HepG2 (cell line): ENCODE measurements at regions not wholly inside any gene's neighbourhood (a gene's known extent, or its start where the extent isn't known, plus 50 kb on each side); places are given as distances from the start of the nearest gene placed in this dataset.

Experiments used
- ATAC-seq: fragments of 200-7000 bp; cut with Tn5 transposase; 3 replicates; pipeline ENCODE4 v1.9.1; 2020; ENCODE audit warnings: mild to moderate bottlenecking, moderate library complexity
- BruUV-seq: library from RNA; stranded (reverse); fragments of 400-500 nt; replicated peaks from 2 replicates; lab custom pipeline; 2021; lab: Mats Ljungman, UMichigan
- CTCF ChIA-PET: fragments of 300-600 bp; formaldehyde crosslinking; extraction: SDS; loops from one replicate; lab custom pipeline; 2021; ENCODE audit warnings: low total read pairs, inconsistent platforms, low intra/inter-chr PET ratio; lab: Yijun Ruan, JAX
- POLR2A ChIA-PET: fragments of 350-600 bp; sonication (Branson Sonifier 250); formaldehyde crosslinking; loops from one replicate; lab custom pipeline; 2020; ENCODE audit warnings: antibody characterized with exemption, inconsistent platforms; lab: Yijun Ruan, JAX
- DNase-seq: peaks from one replicate; pipeline ENCODE4 v3.0.0-alpha.2; 2015; ENCODE audit warnings: low spot score
- FAIRE-seq: peaks from 3 replicates; lab custom pipeline; 2011; peaks lifted over from hg19 to GRCh38; lab: Jason Lieb, UNC
- H2AFZ ChIP-seq: one replicate; pipeline ENCODE4 v1.6.1; 2011; ENCODE audit warnings: low read length, inconsistent platforms
- H3K27ac ChIP-seq: fragments of 300-600 bp; 3 replicates; pipeline ENCODE4 v1.8.0; 2011; ENCODE audit warnings: mixed run types, mild to moderate bottlenecking, mixed read lengths, low read length, inconsistent platforms; ENCODE audit not compliant: insufficient read depth; ENCODE audit errors: extremely low read length
- H3K27me3 ChIP-seq, 2 experiments: fragments of 200-600 bp in 1 of 2; 2 replicates in 1 of 2; 3 replicates in 1 of 2; pipeline versions ENCODE4 v1.6.0 to v1.8.0; 2011; ENCODE audit warnings: low read length in 2 of 2, mild to moderate bottlenecking in 2 of 2, moderate library complexity in 2 of 2, inconsistent platforms in 1 of 2; ENCODE audit not compliant: insufficient read depth in 2 of 2, control insufficient read depth in 1 of 2
- H3K36me3 ChIP-seq, 2 experiments: fragments of 200-600 bp in 1 of 2; replicated peaks in 1 of 2; 2 replicates in 1 of 2; 3 replicates in 1 of 2; pipeline versions ENCODE4 v1.5.1 to v1.8.0; 2011; ENCODE audit warnings: low read length in 2 of 2, inconsistent platforms in 1 of 2; ENCODE audit not compliant: insufficient read depth in 2 of 2, control insufficient read depth in 1 of 2
- H3K4me1 ChIP-seq: 2 replicates; pipeline ENCODE4 v1.5.1; 2012; ENCODE audit warnings: low read length, inconsistent platforms; ENCODE audit not compliant: insufficient read depth
- H3K4me2 ChIP-seq: 2 replicates; pipeline ENCODE4 v1.6.0; 2011; ENCODE audit warnings: low read depth, low read length, inconsistent platforms
- H3K4me3 ChIP-seq, 3 experiments: fragments of 200-600 bp in 1 of 3; sonication (generic), shearing (Covaris generic) in 1 of 3; replicated peaks in 1 of 3; 2 replicates each; pipeline ENCODE4 v1.5.1; 2011 to 2016; ENCODE audit warnings: low read length in 3 of 3, inconsistent platforms in 2 of 3, low read depth in 2 of 3, mild to moderate bottlenecking in 2 of 3, control low read depth in 1 of 3, mixed read lengths in 1 of 3; ENCODE audit not compliant: insufficient read depth in 1 of 3
- H3K79me2 ChIP-seq: one replicate; pipeline ENCODE4 v1.6.1; 2011; ENCODE audit warnings: low read length, inconsistent platforms; ENCODE audit not compliant: insufficient read depth
- H3K9ac ChIP-seq: 2 replicates; pipeline ENCODE4 v1.6.0; 2011; ENCODE audit warnings: mild to moderate bottlenecking, low read depth, low read length, inconsistent platforms; ENCODE audit not compliant: insufficient read depth
- H3K9me3 ChIP-seq: 2 replicates; pipeline ENCODE4 v1.5.1; 2012; ENCODE audit warnings: mild to moderate bottlenecking, low read length
- H4K20me1 ChIP-seq: 2 replicates; pipeline ENCODE4 v1.6.0; 2011; ENCODE audit warnings: inconsistent platforms, mild to moderate bottlenecking, low read length, moderate library complexity; ENCODE audit not compliant: insufficient read depth
- ZNF558 ChIP-seq: sonication (generic); formaldehyde crosslinking; IDR thresholded peaks from 2 replicates; pipeline ENCODE4 v1.9.0; 2022; ENCODE audit warnings: mild to moderate bottlenecking, missing genetic modification reagents, borderline replicate concordance
- ZNF768 ChIP-seq: sonication (generic); formaldehyde crosslinking; IDR thresholded peaks from 2 replicates; pipeline ENCODE4 v1.4.0; 2020; ENCODE audit warnings: missing genetic modification reagents
- ZSCAN31 ChIP-seq: sonication (generic); formaldehyde crosslinking; IDR thresholded peaks from 2 replicates; pipeline ENCODE4 v1.5.0; 2020; ENCODE audit warnings: low read depth, mild to moderate bottlenecking, missing genetic modification reagents
- WGBS: methylation state at CpG from one replicate; pipeline ENCODE4 v1.1.6; 2017; ENCODE audit warnings: low lambda C conversion rate; 5-methylcytosine and 5-hydroxymethylcytosine counted together
- in situ Hi-C: cut with HindIII; loops from 2 replicates; pipeline ENCODE4 v1.10.0; 2017; ENCODE audit warnings: low pct_unique_long_range_greater_than_20kb; ENCODE audit not compliant: extremely low pct_ligation_motif_present
- intact Hi-C: fragments of 100-400 bp; cut with micrococcal nuclease; formaldehyde crosslinking; loops from one replicate; pipeline ENCODE4 v1.10.0; 2022; ENCODE audit not compliant: unreplicated experiment

DNA sequence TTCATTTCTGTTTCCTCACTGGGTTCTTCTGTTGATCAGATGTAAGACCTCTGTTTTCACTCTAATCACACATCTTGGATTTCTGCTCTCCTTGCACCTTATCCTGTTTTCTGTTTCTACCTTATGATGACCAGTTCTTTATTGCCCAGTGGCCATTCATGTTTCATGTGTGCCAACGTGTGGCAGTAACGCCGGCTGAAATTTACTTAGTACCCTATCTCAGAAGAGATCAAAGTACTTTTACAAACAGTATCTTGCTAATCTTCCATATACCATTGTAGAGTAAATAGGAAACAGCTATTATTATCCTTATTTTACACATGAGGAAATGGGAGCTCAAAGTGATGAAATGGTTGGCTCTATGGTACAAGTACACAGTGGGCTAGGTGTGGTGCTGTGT, 74.0 kb downstream of the GATA3 start:
- Histone ChIP-seq H4K20me1 (no peaks in the 10 kb centered on the region), H3K4me1 (no peaks in the 10 kb centered on the region), H3K27me3 (peaks cover 0 to 15% of the 10 kb centered on the region in 2 experiments; a peak in 4 of 5 replicates), H3K36me3 (no peaks in the 10 kb centered on the region), H3K27ac (no peak overlapping the region), H3K4me2 (no peak overlapping the region), H3K4me3 (no peak overlapping the region), H3K9ac (no peak overlapping the region), H3K79me2 (no peaks in the 10 kb centered on the region), H3K9me3 (no peaks in the 10 kb centered on the region), H2AFZ (no peak overlapping the region)
- under 1% methylated on average over 3 of the region's 3 CpGs for WGBS
- TF ChIP-seq ZSCAN31 (CRISPR knock-in tag) (no peak), ZNF768 (CRISPR knock-in tag) (no peak)
- DNase-seq (no peak), FAIRE-seq (no peak), ATAC-seq (no peak)
- in situ Hi-C loops: no loop called here
- no TSS peak for BruUV-seq
- ChIA-PET POLR2A (no interaction called here), CTCF (no interaction called here)
- intact Hi-C loops: no loop called here

DNA sequence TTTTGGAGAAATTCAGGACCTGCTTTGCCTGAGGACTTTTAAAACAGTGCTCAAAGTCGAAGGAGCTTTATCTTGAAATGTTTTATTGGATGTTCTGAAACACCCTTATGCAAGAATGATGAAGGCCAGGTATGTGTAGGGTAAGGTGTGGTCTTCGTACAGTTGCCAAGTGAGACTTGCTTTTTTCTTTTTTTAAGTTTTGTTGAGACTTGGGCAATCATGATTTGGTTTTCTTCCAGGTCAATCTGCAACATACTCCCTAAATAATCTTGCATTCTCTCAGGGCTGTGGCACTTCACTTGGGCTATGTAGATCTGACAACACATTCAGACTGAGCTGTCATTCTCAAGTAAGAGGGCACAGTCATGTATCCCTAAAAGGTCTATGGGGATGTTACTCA, 75.0 kb downstream of the GATA3 start:
- in situ Hi-C loops: no loop called here
- H3K27ac ChIP-seq: no peak overlapping the region
- TF ChIP-seq ZNF558 (CRISPR knock-in tag): no peak
- no peak for DNase-seq
- H3K4me3 ChIP-seq: no peak overlapping the region
- H3K27me3 ChIP-seq: peaks cover 0 to 21% of the 10 kb centered on the region in 2 experiments; a peak in 4 of 5 replicates
- ATAC-seq: no peak
- intact Hi-C loops: no loop called here
- ChIA-PET POLR2A (no interaction called here), CTCF (no interaction called here)
- no TSS peak for BruUV-seq
- no peaks in the 10 kb centered on the region for H4K20me1 ChIP-seq
- H3K79me2 ChIP-seq: no peaks in the 10 kb centered on the region
- WGBS: 2% methylated on average over 2 of the region's 2 CpGs
- no peak overlapping the region for H3K9ac ChIP-seq
- H3K9me3 ChIP-seq: no peaks in the 10 kb centered on the region
- H3K4me2 ChIP-seq: no peak overlapping the region
- H3K36me3 ChIP-seq: no peaks in the 10 kb centered on the region
- no peak for FAIRE-seq
- H3K4me1 ChIP-seq: no peaks in the 10 kb centered on the region
- no peak overlapping the region for H2AFZ ChIP-seq
